ENCODE measurements at regions not wholly inside any gene's neighbourhood (a gene's known extent, or its start where the extent isn't known, plus 50 kb on each side); places are given as distances from the start of the nearest gene placed in this dataset.
"Not testable (repeated sequence)": the region's sequence is repeated elsewhere in the genome, so short reads cannot be mapped to it uniquely, and the experiment has no call there.

DNA sequence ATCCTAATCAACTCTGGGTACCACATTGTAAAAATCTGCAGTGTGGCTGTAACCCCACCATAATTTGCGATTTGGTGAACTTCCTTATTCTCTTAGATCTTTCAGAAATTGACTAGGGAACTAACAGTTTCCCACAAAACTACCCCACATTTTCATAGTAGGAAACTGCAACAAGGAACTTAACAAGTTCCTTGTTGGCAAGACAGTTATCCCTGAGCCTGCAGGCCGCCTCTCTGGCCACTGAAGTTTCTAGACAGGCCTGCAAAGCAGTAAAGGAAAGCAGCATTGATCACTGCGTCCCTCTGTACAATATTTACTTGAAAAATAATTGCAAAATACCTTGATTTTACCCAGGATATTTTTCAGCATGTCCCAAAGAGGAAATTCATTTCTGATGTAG lies 372.9 kb downstream of the ANAPC1 start:
- not testable (repeated sequence) for DNase-seq

GRCh38 chr2:111512378-111512777 lies 371.6 kb downstream of the ANAPC1 start:
- not testable (repeated sequence) for DNase-seq

GRCh38 chr2:111514138-111514537 lies 369.9 kb downstream of the ANAPC1 start:
- DNase-seq, result not testable (repeated sequence)

DNA sequence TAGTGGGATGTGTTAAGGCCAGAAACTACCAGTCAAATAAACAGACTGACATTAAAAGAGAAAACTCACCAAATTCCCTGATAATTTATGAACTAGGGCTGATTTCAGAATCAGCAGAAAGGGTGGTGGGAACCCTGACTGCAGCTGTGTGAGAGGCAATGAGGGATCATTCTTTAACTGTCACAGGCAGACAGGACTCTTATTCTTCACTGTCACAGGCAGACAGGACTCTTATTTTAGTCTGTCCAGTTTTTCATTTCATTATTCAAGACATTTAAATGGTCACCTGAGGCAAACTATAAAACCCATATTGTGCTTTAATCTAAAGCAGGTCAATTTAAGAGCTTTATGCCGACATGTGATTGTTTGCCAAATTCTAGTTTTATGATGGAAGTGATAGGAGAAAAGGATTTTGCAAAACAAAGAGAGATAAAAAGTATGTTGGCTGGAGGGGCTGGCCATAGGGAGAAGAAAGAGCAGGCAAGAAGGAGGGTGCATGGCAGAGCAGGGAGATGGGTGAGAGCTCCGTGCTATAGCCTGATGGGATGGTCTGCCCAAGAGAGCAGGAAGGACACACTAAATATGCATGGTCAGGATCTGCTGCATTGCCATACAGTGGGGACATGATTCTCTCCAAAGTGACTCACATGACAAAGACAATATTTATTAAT lies 366.8 kb downstream of the ANAPC1 start:
- not testable (repeated sequence) for DNase-seq

GRCh38 chr2:111517721-111518053 lies 366.3 kb downstream of the ANAPC1 start:
- not testable (repeated sequence) for DNase-seq

DNA sequence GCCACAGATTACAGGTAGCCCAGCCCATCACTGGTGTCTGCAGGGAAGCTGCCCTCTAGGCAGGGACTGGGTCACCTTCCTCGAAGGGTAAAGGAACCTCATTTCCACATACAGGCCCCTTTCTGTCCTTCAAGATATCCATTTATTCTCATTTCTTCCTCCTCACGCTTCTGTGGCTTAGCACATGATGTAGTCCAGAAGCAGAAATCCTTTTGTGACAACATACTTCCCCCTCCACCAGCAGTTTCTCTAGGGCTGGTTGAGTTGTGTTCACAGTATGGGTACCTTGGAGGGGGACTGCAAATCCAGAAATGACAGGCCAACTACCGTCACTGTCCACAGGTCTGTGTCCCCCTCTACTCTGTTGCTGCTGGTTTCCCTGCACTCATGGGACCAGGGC lies 364.9 kb downstream of the ANAPC1 start:
- DNase-seq, result no peak

DNA sequence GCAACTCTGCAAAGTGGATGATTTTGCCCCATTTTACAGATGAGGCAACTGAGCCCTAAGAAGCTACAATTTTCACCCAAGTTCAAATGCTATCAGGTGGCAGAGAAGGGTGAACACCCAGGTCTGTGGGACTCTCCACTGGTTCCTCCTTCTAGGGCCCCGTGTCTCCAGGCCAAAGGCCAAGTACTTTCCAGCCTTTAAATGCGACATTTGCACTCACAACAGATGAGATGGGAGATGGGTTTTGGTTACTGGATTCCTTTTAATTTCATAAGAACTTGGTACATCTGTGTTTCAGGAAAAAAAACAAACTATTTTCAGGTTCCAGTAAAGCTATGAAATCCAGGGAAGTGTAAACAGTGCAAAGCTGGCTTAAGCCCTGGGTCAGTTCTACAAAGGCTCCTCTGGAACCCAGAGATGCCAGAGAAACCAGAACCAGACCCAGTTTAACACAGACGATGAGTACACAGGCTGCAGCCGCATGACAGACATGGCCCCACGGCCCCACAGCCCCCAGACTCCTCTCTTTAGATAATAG lies 361.7 kb downstream of the ANAPC1 start:
- no peak for DNase-seq

- DNase-seq, result no peak
Measured at GRCh38 chr2:111523009-111523408, 361.0 kb downstream of the ANAPC1 start.

- not testable (repeated sequence) for DNase-seq
Measured at GRCh38 chr2:111525026-111525425, 359.0 kb downstream of the ANAPC1 start.

DNA sequence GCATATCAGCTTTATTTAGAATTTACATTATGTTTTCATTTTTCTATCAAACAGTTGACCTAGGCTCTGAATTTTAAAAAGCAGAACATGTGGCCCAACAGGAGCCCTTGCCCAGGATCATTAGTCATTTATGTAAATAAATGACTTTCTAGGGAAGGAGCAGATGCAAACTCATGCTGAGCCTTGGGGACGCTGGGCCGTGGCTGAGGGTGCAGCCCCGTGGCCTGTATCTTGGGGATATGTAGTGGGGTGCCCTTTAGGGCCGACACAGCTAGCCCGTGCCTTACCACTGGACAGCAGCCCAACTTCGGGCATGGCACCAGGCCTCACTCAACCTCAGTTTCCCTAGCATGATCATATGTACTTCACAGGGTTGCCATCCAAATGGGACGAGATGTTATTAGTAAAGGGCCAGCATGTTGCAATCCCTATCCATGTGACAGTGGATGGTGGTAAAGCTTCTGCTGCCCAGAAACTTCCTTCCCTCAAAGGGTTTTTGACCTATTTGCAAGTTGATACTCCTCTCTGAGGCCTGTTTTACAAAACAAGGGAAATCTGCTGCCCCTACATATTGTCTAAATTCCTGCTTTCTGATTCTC lies 357.9 kb downstream of the ANAPC1 start:
- not testable (repeated sequence) for DNase-seq

DNA sequence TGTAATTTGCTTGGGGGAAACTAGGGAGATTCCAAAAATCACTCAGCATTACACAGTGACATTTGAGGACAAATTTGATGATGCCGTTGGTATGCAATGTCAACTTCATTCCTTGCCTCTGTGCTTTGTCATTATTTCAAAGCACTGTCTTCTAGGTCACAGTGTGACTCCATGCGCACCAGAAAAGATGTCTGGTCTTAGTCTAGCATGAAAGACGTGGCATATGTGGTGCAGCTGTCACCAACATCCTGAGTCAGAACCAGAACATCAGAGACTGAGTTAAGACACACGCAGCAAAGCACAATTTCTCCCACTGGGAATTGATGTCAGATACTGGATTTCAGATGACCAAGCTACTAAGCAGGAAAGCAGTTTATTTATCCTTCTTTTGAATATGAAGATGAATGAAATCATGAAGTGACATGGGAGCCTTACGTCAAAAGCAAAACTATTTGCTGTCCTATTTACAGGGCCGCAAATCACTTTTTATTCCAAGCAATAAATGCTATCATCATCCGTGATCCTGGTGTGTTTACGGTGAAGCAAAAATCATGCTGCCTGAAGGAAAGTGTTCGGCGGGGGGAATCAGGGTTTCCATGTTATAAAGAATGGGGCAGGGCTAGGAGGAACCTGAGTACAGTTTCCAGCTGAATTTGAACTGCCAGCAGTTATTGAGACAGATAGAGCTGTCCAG lies 356.1 kb downstream of the ANAPC1 start:
- DNase-seq, result not testable (repeated sequence)

- not testable (repeated sequence) for DNase-seq
Measured at GRCh38 chr2:111529022-111529421, 355.0 kb downstream of the ANAPC1 start.

DNA sequence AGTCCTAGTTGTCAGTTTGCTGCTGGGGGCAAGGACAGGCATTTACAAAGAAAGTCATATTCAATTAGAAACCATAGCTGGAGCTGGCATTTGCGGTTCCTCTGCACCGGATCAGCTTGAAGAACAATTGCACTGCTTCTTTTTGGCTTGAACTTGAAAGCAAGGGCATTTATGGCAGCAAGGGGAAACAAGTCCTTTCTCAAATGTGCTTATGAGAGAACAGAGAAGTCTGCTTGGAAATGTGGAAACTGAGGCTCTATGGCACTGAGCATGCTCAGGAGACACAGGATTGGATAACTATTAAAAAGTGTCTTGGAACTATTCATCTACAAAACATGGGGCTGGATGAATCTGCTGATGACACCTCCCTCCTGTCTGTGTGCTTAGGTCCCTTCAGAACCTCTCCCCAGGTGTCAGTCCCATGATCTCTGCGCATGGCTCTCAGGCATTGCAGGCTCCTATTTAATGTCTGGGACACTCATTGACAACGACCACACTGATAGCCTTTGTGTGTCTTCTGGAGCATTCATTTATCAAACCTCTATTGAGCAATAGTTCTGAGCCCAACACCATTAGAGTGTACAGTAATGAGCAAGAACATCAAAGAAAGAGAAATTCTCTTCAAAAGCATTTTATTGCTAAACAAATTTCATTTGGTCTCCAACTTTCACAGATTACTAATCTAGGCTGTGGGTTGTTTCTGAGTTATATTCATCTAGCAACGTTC lies 353.6 kb downstream of the ANAPC1 start:
- DNase-seq, result not testable (repeated sequence)

GRCh38 chr2:111532682-111533556 lies 351.1 kb downstream of the ANAPC1 start:
- not testable (repeated sequence) for DNase-seq

- not testable (repeated sequence) for DNase-seq
Measured at GRCh38 chr2:111533557-111534247, 350.3 kb downstream of the ANAPC1 start.

- no peak for DNase-seq
Measured at GRCh38 chr2:111534910-111535352, 349.1 kb downstream of the ANAPC1 start.

DNA sequence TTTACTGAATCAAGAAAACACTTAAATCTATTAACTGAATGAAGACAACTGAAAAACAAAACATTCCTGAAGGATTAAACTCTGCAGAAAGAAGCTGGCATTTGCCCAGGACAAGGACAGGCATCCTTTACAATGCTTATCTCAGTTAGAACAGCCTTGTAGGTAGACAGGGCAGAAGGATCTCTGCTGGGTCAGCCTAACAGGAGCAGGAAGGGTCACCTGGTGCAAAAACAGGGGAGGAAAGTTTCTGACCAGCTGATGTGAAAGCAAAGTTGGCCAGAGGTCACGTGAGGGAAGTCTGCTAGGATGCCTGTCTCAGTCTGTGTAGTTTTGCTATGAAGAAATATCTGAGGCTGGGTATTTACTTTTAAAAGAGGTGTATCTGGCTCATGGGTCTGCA lies 348.6 kb downstream of the ANAPC1 start:
- no peak for DNase-seq

DNA sequence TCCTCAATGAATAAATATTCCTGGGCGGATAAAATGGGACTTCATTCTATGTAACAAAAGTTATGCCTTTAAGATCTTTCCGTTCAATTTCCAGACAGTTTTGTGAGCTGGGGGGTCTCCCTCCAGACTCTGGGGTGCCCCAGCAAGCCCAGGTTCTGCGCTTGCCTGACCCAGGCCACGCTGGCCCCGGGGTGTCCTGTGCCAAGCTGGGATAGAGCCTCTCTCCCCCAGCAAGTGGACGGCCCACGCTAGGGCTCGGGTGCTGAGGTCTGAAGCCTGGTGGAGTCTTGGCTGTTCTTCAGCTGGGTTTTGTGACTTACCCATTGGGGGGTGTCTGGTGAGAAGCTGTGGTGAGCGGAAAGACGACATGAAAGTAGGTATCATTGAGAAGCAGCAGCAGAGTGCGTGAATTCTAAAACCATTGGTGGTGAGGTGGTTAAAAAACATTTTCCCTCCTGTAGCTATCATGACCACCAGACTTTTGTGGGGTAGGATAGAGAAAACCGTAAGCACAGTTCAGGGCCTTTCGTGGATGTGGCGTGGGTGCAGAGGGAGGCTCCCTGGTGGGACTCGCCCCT lies 346.8 kb downstream of the ANAPC1 start:
- no peak for DNase-seq

DNA sequence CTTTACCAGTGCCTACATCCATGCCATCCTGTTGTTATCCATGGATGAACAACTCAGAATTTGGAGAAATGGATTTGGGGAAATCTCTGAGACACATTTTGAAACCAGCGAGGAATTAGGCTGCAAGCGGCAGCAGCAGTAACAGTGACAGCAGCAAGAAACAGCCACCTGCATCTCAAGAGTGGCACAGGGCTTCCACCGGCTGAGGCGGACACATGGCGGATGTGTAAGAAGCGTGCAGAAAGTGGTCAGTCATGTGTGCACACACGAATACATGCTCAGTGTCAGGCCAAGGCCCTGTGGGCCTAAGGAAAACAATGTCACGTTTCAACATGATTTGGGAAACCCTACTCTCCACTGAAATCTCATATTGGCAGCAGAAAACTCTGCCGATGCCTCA lies 344.0 kb downstream of the ANAPC1 start:
- not testable (repeated sequence) for DNase-seq

DNA sequence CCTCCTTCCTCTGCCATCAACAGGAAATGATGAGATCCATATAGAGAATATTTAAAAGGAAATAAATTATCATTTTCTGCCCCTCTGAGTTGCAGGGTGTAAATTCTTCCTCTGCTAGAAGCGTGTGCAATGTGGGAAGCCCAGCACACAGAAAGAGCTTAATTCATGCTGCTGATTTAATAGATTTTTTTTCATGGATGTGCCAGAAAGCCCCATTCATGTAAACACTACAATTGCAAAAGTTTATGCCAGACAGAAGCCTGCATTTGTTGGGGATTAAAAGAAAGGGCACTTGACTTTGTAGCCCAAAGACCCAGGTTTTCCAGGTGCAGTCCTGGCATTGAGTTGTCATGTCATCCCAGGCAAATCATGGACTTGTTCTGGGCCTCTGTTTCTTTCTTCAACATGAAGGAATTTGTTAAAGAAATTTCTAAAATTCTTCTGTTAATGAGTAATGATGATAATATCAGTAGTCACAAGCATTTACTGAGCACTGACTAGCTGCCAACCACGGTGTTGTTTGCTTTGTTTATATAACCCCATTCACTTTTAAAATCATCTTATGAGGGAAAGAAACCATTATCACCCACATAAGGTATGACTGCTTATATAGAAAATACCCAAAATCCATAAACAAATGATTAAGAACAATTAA lies 341.7 kb downstream of the ANAPC1 start:
- DNase-seq, result not testable (repeated sequence)

GRCh38 chr2:111544006-111544405 lies 340.0 kb downstream of the ANAPC1 start:
- not testable (repeated sequence) for DNase-seq

All from NCI-H748 treated with DMSO at 0.1 percent for 48 hours (cell line).